Stimulated activated CD4-positive, alpha-beta T cell treated with anti-CD3 and anti-CD28 coated beads, Interleukin-2, amount 100 ng/mL, for 24 hours (primary cell): ENCODE measurements at regions not wholly inside any gene's neighbourhood (a gene's known extent, or its start where the extent isn't known, plus 50 kb on each side); places are given as distances from the start of the nearest gene placed in this dataset.

Experiments
- DNase-seq, 2 donors: peaks; one replicate each; pipeline ENCODE4 v3.0.0-alpha.2; 2020

GRCh38 chr18:78622251-78622906, 357.2 kb upstream of the SALL3 start:
- DNase-seq = no peak

GRCh38 chr18:78622907-78623541, 356.6 kb upstream of the SALL3 start:
- no peak for DNase-seq

GRCh38 chr18:78624646-78625279, 354.9 kb upstream of the SALL3 start:
- DNase-seq = no peak

- DNase-seq = no peak
Observed at GRCh38 chr18:78625847-78626246, 353.8 kb upstream of the SALL3 start.

- no peak for DNase-seq
Observed at GRCh38 chr18:78627551-78628346, 351.9 kb upstream of the SALL3 start.

- no peak for DNase-seq
Observed at GRCh38 chr18:78629426-78629825, 350.2 kb upstream of the SALL3 start.

- DNase-seq = no peak
Observed at GRCh38 chr18:78630356-78630755, 349.3 kb upstream of the SALL3 start.

GRCh38 chr18:78630981-78631510, 348.6 kb upstream of the SALL3 start:
- no peak for DNase-seq

- no peak for DNase-seq
Observed at GRCh38 chr18:78632111-78632541, 347.5 kb upstream of the SALL3 start.

GRCh38 chr18:78634061-78634696, 345.4 kb upstream of the SALL3 start:
- DNase-seq = no peak

GRCh38 chr18:78635093-78635800, 344.4 kb upstream of the SALL3 start:
- DNase-seq = no peak

- DNase-seq = no peak
Observed at GRCh38 chr18:78636260-78636659, 343.4 kb upstream of the SALL3 start.

- DNase-seq = no peak
Observed at GRCh38 chr18:78637442-78638402, 341.9 kb upstream of the SALL3 start.

- no peak for DNase-seq
Observed at GRCh38 chr18:78639006-78639950, 340.3 kb upstream of the SALL3 start.

GRCh38 chr18:78640246-78640995, 339.2 kb upstream of the SALL3 start:
- DNase-seq = no peak

GRCh38 chr18:78641689-78642231, 337.9 kb upstream of the SALL3 start:
- no peak for DNase-seq

- no peak for DNase-seq
Observed at GRCh38 chr18:78642296-78642951, 337.2 kb upstream of the SALL3 start.

GRCh38 chr18:78643004-78643403, 336.6 kb upstream of the SALL3 start:
- no peak for DNase-seq
